Neural cell (in vitro differentiated cells): ENCODE measurements at regions not wholly inside any gene's neighbourhood (a gene's known extent, or its start where the extent isn't known, plus 50 kb on each side); places are given as distances from the start of the nearest gene placed in this dataset.

ENCODE experiments used
- CTCF ChIP-seq: fragments of 450-650 bp; IDR thresholded peaks from 2 replicates; pipeline ENCODE4 v1.5.1; 2014; ENCODE audit warnings: antibody characterized with exemption, mild to moderate bottlenecking, moderate library complexity; ENCODE audit not compliant: poor library complexity, severe bottlenecking
- EP300 ChIP-seq: fragments of 450-650 bp; conservative IDR thresholded peaks from 2 replicates; pipeline ENCODE4 v1.6.1; 2014; ENCODE audit warnings: antibody characterized with exemption, mild to moderate bottlenecking, moderate library complexity; ENCODE audit not compliant: poor library complexity, severe bottlenecking
- EZH2 ChIP-seq: fragments of 200-600, 300-800 bp; shearing (Covaris generic), sonication (generic); IDR thresholded peaks from 2 replicates; pipeline ENCODE4 v1.6.1; 2014; ENCODE audit warnings: antibody characterized with exemption, low read length, borderline replicate concordance, mild to moderate bottlenecking; ENCODE audit not compliant: insufficient read depth, poor library complexity, severe bottlenecking
- MXI1 ChIP-seq: fragments of 450-650 bp; conservative IDR thresholded peaks from 2 replicates; pipeline ENCODE4 v1.6.1; 2014; ENCODE audit warnings: antibody characterized with exemption, mild to moderate bottlenecking; ENCODE audit not compliant: poor library complexity, severe bottlenecking
- RAD21 ChIP-seq: fragments of 450-650 bp; conservative IDR thresholded peaks from 2 replicates; pipeline ENCODE4 v1.6.1; 2014; ENCODE audit warnings: antibody characterized with exemption, mild to moderate bottlenecking, moderate library complexity
- TAF1 ChIP-seq: IDR thresholded peaks from 2 replicates; pipeline ENCODE4 v1.6.1; 2012; ENCODE audit warnings: low read depth

DNA sequence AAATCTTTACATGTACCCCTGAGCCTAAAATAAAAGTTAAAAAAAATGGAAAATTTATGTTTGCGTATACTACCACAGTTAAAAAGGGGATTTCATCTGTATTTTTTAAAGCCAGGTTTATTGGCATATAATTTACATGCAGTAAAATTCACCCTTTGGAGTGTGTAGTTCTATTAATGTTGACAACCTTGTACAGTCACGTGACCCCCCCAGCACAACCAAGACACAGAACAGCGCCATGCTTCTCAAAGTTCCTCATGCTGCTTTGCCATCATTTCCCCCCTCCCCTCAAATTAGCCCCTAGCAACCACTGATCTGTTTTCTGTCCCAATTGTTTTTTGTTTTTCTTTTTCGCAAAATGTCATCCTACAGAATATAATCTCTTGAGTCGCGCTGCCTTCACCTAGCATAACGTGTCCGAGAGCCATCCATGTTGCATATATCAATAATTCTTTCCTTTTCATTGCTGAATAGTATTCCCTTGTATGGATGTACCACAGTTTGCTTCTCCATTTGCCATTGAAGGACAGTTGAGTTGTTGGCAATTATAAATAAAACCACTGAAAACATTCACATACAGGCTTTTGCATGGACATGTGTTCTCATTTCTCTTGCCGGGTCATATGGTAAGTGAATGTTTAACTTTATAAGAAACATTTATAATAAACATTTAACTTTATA, 105.3 kb downstream of the LHX2 start:
- TF ChIP-seq CTCF (no peak), RAD21 (no peak), EP300 (no peak), TAF1 (no peak), EZH2 (no peak), MXI1 (no peak)
